Endothelial cell of umbilical vein (primary cell): ENCODE measurements at regions not wholly inside any gene's neighbourhood (a gene's known extent, or its start where the extent isn't known, plus 50 kb on each side); places are given as distances from the start of the nearest gene placed in this dataset.

Experiments
- BruUV-seq: library from RNA; stranded (reverse); fragments of 400-500 nt; replicated peaks from 2 replicates; lab custom pipeline; 2021; lab: Mats Ljungman, UMichigan
- CTCF ChIA-PET: fragments of 300-600, 350-600 bp; sonication (Branson Sonifier 250); formaldehyde crosslinking; loops from one replicate; lab custom pipeline; 2021; ENCODE audit warnings: antibody characterized with exemption, inconsistent platforms; lab: Charles Lee
- POLR2A ChIA-PET: fragments of 300-600, 350-600 bp; sonication (Branson Sonifier 250); formaldehyde crosslinking; loops from one replicate; lab custom pipeline; 2021; ENCODE audit warnings: antibody characterized with exemption, inconsistent platforms; lab: Charles Lee
- DNase-seq: peaks from one replicate; pipeline ENCODE4 v3.0.0-alpha.2; 2011; ENCODE audit warnings: low read depth, low spot score
- FAIRE-seq: peaks from 2 replicates; lab custom pipeline; 2011; peaks lifted over from hg19 to GRCh38; lab: Jason Lieb, UNC
- H2AFZ ChIP-seq: 2 replicates; pipeline ENCODE4 v1.6.0; 2012; ENCODE audit warnings: low read depth, low read length, control low read depth, inconsistent platforms
- H3K27ac ChIP-seq: 2 replicates; pipeline ENCODE4 v1.5.1; 2011; ENCODE audit warnings: low read depth, mild to moderate bottlenecking, control low read depth, low read length, moderate library complexity; ENCODE audit not compliant: insufficient read depth
- H3K27me3 ChIP-seq, 2 experiments: 2 replicates each; pipeline versions ENCODE4 v1.6.0 to v1.6.1; 2011; ENCODE audit warnings: low read length in 2 of 2, mixed read lengths in 1 of 2; ENCODE audit not compliant: control insufficient read depth in 2 of 2, insufficient read depth in 2 of 2
- H3K36me3 ChIP-seq, 2 experiments: 2 replicates in 1 of 2; 3 replicates in 1 of 2; pipeline ENCODE4 v1.5.1; 2011; ENCODE audit warnings: low read length in 2 of 2, mild to moderate bottlenecking in 1 of 2, moderate library complexity in 1 of 2; ENCODE audit not compliant: control insufficient read depth in 2 of 2, insufficient read depth in 2 of 2; ENCODE audit errors: extremely low read depth in 1 of 2
- H3K4me1 ChIP-seq: 3 replicates; pipeline ENCODE4 v1.5.1; 2011; ENCODE audit warnings: mild to moderate bottlenecking, low read length; ENCODE audit not compliant: control insufficient read depth, insufficient read depth; ENCODE audit errors: extremely low read depth
- H3K4me2 ChIP-seq: 2 replicates; pipeline ENCODE4 v1.6.1; 2011; ENCODE audit warnings: low read length, control low read depth, mixed read lengths; ENCODE audit not compliant: insufficient read depth
- H3K4me3 ChIP-seq, 3 experiments: fragments of 200-600 bp in 1 of 3; sonication (generic), shearing (Covaris generic) in 1 of 3; replicated peaks in 1 of 3; 2 replicates each; pipeline ENCODE4 v1.5.1; 2011 to 2016; ENCODE audit warnings: control low read depth in 3 of 3, low read length in 3 of 3, mild to moderate bottlenecking in 2 of 3, inconsistent platforms in 1 of 3, low read depth in 1 of 3, moderate library complexity in 1 of 3; ENCODE audit not compliant: insufficient read depth in 1 of 3
- H3K79me2 ChIP-seq: 2 replicates; pipeline ENCODE4 v1.6.0; 2012; ENCODE audit warnings: low read length, inconsistent platforms; ENCODE audit not compliant: control insufficient read depth, insufficient read depth
- H3K9ac ChIP-seq: replicated peaks from 2 replicates; pipeline ENCODE3; 2011; ENCODE audit warnings: low read length, control low read depth; ENCODE audit not compliant: insufficient read depth; ENCODE audit errors: extremely low read depth
- H3K9me1 ChIP-seq: replicated peaks from 3 replicates; pipeline ENCODE4 v1.6.0; 2011; ENCODE audit warnings: mild to moderate bottlenecking, low read length; ENCODE audit not compliant: control insufficient read depth, insufficient read depth; ENCODE audit errors: extremely low read depth
- H3K9me3 ChIP-seq: replicated peaks from 2 replicates; pipeline ENCODE4 v1.5.1; 2012; ENCODE audit warnings: low read length, inconsistent platforms; ENCODE audit not compliant: control insufficient read depth, insufficient read depth
- H4K20me1 ChIP-seq: replicated peaks from 2 replicates; pipeline ENCODE3; 2011; ENCODE audit warnings: mild to moderate bottlenecking, low read length; ENCODE audit not compliant: control insufficient read depth, insufficient read depth; ENCODE audit errors: extremely low read depth
- CTCF ChIP-seq, 2 donors: IDR thresholded peaks; 1 replicate in 1 of 2; 2 replicates in 1 of 2; pipeline ENCODE4 v1.5.1; 2011; ENCODE audit warnings: low read length in 2 of 2, mild to moderate bottlenecking in 2 of 2, moderate library complexity in 2 of 2, control low read depth in 1 of 2, inconsistent platforms in 1 of 2, low read depth in 1 of 2; ENCODE audit not compliant: insufficient read depth in 1 of 2; ENCODE audit errors: extremely low read depth in 1 of 2
- EZH2 ChIP-seq: IDR thresholded peaks from 2 replicates; pipeline ENCODE4 v1.6.1; 2012; ENCODE audit warnings: borderline replicate concordance, low read depth, mild to moderate bottlenecking, moderate library complexity, low read length, inconsistent platforms; ENCODE audit not compliant: severe bottlenecking
- FOS ChIP-seq: IDR thresholded peaks from 2 replicates; pipeline ENCODE4 v1.6.1; 2011; ENCODE audit warnings: mild to moderate bottlenecking, low read length, moderate library complexity, borderline replicate concordance; ENCODE audit not compliant: insufficient read depth
- GATA2 ChIP-seq: IDR thresholded peaks from 2 replicates; pipeline ENCODE4 v1.7.0; 2011; ENCODE audit warnings: low read depth, mild to moderate bottlenecking, moderate library complexity, mixed read lengths, low read length; ENCODE audit not compliant: insufficient read length, insufficient read depth
- JUN ChIP-seq: IDR thresholded peaks from 2 replicates; pipeline ENCODE4 v1.6.1; 2011; ENCODE audit warnings: borderline replicate concordance, low read depth; ENCODE audit not compliant: insufficient read length, insufficient read depth
- MAX ChIP-seq: IDR thresholded peaks from 2 replicates; pipeline ENCODE4 v1.6.1; 2011; ENCODE audit not compliant: insufficient read depth, insufficient read length
- MYC ChIP-seq: IDR thresholded peaks from one replicate; pipeline ENCODE4 v1.6.1; 2011; ENCODE audit warnings: mild to moderate bottlenecking, low read depth, low read length
- POLR2A ChIP-seq: IDR thresholded peaks from 2 replicates; pipeline ENCODE4 v1.6.1; 2012; ENCODE audit warnings: low read depth, mild to moderate bottlenecking, control low read depth, low read length
- POLR2AphosphoS5 ChIP-seq: IDR thresholded peaks from 2 replicates; pipeline ENCODE4 v1.6.1; 2012; ENCODE audit warnings: low read depth, mild to moderate bottlenecking, control low read depth, low read length, moderate library complexity; ENCODE audit not compliant: insufficient read depth
- dilution Hi-C: fragments of 300-500 bp; cut with MboI; formaldehyde crosslinking; loops from one replicate; pipeline ENCODE4 v1.15.0; 2019; ENCODE audit warnings: low sequenced_read_pairs; ENCODE audit not compliant: extremely low pct_ligation_motif_present
- intact Hi-C: fragments of 100-400 bp; cut with micrococcal nuclease; formaldehyde crosslinking; loops from one replicate; pipeline ENCODE4 v1.10.0; 2022

- Histone ChIP-seq H3K9ac (no peak overlapping the region), H2AFZ (no peak overlapping the region), H3K79me2 (no peaks in the 10 kb centered on the region), H3K36me3 (no peaks in the 10 kb centered on the region), H3K4me1 (peaks cover 8% of the 10 kb centered on the region), H4K20me1 (no peaks in the 10 kb centered on the region), H3K27me3 (no peaks in the 10 kb centered on the region), H3K4me3 (no peak overlapping the region), H3K9me1 (no peaks in the 10 kb centered on the region), H3K4me2 (no peak overlapping the region), H3K27ac (no peak overlapping the region), H3K9me3 (no peaks in the 10 kb centered on the region)
- TF ChIP-seq GATA2, result no peak
- no peak for TF ChIP-seq EZH2
- TF ChIP-seq POLR2A, result no peak
- no peak for TF ChIP-seq JUN
- TF ChIP-seq FOS, result no peak
- no peak for TF ChIP-seq POLR2AphosphoS5
- no peak for TF ChIP-seq CTCF (IDR thresholded peaks at IDR 0.05; ENCODE audit: extremely low read depth in 1 of 2, insufficient read depth in 1 of 2, low read depth in 1 of 2, low read length in 2 of 2)
- no peak for TF ChIP-seq MYC
- no peak for TF ChIP-seq MAX
- intact Hi-C loops (no loop called here), dilution Hi-C loops (no loop called here)
- no peak for DNase-seq
- BruUV-seq, result no TSS peak
- ChIA-PET CTCF (interaction anchor here (1.2 kb wide), 1 partner anchor 24 kb away, joined by 3 read pairs; no protein-coding TSS in a partner anchor), POLR2A (no interaction called here)
- FAIRE-seq, result no peak
Observed at GRCh38 chr3:168889666-168890065, 773.8 kb downstream of the MECOM start.
